D341Med (cell line): ENCODE measurements at regions not wholly inside any gene's neighbourhood (a gene's known extent, or its start where the extent isn't known, plus 50 kb on each side); places are given as distances from the start of the nearest gene placed in this dataset.

ENCODE experiments used
- DNase-seq: peaks from one replicate; pipeline ENCODE4 v3.0.0; 2012; ENCODE audit warnings: low spot score

DNA sequence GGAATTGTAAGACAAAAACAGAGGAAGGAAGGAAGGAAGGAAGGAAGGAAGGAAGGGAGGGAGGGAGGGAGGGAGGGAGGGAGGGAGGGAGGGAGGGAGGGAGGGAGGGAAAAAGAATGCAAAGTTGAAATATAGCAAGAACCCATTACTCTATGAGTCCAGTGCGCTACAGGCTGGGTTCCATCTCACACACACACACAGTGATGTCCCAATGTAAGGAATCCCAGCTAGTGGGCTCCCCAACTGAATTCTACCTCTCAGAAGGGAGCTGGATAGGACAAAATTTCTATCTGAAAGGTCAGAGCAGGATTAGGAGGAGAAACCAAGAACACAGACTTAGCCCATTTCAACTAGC is 173.4 kb downstream of the DAD1 start:
- DNase-seq, result no peak

DNA sequence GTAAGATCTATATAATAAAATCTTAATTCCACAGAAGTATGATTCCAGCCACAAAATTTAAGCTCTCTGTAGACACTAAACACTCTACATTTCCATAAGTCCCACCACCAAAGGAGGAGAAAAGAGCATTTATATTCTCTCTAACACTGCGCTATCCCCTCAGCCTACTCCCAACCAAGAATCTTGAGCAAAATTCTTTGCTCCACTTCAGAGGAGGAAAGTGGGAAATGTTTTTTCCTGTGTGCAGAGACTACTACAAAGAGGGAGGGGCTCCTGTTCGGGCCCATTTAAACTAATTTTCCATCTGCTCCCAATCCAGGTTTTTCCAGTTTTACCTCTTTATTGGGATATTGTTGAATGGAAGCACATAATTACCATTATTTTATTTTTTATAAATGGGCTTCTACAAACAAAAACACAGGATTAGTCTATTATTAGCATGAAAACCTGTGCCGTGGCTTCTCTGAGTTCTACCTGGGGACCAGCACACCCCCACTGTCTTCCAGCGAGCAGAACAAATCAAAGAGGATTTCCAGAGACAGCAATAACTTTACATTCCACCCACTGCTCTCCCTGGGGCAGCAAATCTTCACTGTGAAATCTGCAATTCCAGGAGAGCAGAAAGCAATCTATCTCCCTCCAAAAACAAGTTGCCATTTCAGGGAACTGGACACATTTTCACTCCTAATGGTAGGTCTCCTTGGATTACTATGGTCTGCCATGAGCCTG is 174.0 kb downstream of the DAD1 start:
- no peak for DNase-seq

DNA sequence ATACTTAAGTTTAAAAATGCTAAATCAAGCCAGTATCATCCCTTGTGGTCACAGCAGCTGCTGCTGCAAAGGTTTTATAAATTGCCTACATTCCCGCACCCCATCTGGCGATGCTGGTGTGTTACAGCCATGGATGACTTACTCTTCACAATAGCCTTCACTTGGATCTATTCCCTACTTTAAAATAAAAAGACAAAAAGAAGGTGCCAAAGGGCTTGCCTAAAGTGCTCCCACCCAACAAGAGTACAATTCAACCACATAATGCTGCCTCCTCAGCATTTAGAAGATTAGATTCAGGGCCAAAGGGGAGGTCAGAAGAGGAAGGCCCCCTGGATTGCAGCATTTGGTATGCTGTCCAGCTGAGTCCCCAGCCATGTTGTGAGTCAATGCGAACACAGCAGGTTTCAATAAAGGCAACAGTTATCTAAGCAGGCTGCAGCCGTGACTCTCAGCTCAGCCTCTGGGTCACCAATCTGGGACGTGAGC is 176.1 kb downstream of the DAD1 start:
- no peak for DNase-seq

GRCh38 chr14:22411398-22412055 is 177.5 kb downstream of the DAD1 start:
- no peak for DNase-seq

GRCh38 chr14:22410497-22410896 is 178.5 kb downstream of the DAD1 start:
- no peak for DNase-seq

DNA sequence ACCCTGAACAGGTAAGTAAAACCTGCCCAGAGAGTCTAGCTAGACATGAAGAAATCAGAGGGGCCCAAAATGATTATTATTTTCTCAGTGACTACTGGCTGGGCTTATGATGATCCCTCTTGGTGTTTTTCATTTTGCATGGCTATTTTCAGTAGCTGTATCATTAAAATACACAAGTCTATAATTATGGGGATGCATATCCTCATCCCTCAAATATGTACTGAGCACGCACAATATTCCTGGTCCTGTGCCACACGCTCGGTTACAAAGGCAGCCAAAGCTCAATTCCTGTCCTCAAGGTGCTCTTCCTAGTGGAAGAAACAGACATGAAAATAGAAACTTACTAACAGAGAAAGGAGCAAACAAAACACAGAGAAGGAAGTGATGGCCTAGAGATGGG is 180.0 kb downstream of the DAD1 start:
- no peak for DNase-seq

DNA sequence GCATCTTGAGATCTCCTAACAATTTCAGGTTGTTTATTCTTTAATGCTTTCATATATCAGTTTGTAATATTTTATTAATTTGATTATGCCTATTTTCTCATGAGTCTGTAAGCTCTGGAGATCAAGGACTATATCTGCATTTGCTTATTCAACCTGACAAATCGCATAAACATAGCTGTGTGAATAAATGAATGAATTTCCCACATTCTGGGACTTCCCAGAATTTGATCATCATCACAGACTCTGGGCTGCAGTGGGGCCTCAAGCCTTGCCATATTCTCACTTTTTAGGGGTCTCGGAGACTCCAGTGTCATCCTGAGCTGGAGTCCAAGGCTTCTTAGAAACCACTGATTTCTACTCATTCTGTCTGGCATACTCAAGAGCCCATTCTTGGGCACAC is 180.5 kb downstream of the DAD1 start:
- no peak for DNase-seq

DNA sequence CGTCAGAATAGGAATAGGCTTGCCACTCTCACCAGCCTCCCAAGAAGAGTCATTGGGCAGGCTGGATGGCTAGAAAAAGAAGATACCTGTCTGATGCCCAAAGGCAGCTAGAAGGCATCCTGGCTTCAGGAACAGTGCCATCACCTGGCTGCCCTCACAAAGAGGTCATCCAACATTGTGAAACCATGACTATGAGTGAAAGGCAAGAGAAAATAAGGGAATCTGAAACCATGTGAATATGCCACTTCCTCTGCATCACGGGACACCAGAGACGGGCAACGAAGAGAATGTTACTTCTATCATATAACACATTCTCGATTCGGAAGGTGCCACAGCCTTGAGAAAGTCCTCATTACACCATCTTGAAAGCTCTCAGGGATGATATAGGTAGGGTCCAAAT is 182.0 kb downstream of the DAD1 start:
- DNase-seq, result no peak

DNA sequence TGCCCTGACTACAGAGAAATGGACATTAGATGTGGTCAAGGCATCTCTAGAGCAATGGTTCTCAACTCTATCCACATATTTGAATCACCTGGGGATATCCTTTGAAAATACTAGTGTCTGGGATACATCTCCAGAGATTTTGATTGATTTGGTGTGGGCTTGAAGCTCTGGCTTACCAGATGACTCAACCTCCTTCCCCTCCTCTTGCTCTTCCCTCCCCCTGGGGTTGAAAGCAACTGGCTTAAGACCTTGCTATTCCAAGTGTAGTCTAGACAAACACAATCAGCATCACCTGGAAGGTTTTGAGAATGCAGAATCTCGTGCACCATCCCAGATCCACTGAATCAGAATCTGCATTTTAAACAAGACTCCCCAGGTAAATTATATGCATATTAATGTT is 183.8 kb downstream of the DAD1 start:
- DNase-seq, result no peak

DNA sequence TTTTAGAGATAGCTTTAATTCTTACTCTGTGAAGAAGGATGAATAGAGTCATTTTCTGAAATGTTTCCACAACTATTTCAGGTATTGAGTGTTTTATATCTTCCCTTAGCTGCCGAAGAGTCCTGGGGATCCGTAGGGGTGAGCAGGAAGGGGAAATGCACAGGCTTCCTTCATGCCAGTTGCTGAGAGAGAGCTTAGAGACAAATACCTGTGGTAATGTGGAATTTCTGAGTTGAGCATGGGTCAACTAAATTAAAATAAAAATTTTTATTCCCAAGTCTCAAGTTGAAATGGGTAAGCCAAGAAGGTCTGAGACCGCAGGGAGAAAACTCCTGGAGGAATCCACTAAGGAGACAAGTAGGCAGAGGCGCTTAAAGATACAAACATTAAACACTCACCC is 185.7 kb downstream of the DAD1 start:
- no peak for DNase-seq

- DNase-seq, result no peak
Observed at GRCh38 chr14:22400655-22401259, 188.3 kb downstream of the DAD1 start.

- DNase-seq, result no peak
Observed at GRCh38 chr14:22399776-22400175, 189.2 kb downstream of the DAD1 start.

- DNase-seq, result no peak
Observed at GRCh38 chr14:22397221-22397737, 191.7 kb downstream of the DAD1 start.

GRCh38 chr14:22395803-22396202 is 193.2 kb downstream of the DAD1 start:
- DNase-seq, result no peak

DNA sequence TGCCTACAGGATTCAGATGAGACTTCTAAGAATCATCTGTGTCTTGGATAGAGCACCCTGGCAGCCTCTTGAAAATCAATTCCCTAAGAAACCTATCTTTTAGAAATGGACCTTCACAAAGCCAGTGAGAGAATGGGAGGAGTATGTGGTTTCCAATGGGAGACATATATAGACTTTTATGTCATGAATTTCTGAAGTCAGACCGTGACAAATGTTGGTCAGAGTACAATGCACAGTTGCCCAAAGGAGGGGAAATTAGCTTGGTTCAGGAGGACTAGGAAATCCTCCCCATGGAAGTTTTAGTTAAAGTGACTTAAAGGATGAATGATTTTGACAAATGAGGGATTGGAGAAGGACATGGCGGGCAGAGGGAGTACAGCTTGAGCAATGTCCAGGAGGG is 194.4 kb downstream of the DAD1 start:
- no peak for DNase-seq

DNA sequence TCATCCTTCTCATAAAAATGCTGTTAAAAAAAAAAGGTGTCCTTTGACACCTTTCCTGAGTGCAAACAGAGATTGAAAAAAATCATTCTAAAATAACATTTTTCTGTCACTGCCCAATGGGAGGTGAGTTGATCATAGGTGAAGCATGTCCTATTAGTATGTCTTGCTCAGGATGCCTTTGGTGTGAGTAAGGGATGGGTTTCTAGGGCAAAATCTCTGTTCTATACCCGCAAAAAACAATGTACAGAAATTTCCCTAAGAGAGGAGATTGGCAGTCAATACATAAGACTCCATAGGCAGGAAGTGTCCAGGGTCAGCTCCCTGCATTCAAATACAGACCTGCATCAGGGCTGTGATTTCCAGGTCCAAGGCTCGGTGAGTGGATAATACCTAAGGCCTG is 195.2 kb downstream of the DAD1 start:
- DNase-seq, result no peak

DNA sequence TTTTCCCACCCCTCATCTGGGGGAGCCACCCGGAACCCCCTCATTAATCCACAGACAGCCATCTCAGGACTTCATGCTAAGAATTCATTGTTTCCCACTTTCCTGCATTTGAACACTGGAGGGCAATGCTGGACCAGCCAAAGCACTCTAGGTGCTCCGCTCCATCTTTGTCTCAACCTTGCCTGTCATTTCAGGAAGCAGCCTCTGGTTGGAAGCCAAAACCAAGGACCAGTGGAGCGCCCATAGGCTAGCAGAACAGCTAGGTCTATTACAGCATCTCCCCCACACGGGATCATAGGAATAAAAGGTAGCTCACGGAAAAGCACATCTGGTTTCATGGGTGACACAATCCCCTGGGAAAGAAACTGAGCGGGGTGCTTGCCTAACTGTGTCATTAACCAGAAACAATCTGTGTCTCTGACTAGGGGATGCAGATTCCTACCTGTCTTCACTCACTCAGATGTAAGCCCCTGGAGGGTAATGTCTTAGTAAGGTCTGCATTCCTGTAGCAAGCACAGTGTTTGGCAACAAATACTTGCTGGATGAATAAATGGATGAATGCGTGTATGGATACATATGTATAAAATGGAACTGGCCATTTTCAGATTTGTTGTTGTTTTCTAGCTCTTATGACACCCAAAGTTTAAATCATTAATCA is 197.0 kb downstream of the DAD1 start:
- DNase-seq, result peak; percentile 72

- no peak for DNase-seq
Observed at GRCh38 chr14:22390824-22391461, 198.1 kb downstream of the DAD1 start.

- DNase-seq, result no peak
Observed at GRCh38 chr14:22390195-22390594, 198.8 kb downstream of the DAD1 start.

DNA sequence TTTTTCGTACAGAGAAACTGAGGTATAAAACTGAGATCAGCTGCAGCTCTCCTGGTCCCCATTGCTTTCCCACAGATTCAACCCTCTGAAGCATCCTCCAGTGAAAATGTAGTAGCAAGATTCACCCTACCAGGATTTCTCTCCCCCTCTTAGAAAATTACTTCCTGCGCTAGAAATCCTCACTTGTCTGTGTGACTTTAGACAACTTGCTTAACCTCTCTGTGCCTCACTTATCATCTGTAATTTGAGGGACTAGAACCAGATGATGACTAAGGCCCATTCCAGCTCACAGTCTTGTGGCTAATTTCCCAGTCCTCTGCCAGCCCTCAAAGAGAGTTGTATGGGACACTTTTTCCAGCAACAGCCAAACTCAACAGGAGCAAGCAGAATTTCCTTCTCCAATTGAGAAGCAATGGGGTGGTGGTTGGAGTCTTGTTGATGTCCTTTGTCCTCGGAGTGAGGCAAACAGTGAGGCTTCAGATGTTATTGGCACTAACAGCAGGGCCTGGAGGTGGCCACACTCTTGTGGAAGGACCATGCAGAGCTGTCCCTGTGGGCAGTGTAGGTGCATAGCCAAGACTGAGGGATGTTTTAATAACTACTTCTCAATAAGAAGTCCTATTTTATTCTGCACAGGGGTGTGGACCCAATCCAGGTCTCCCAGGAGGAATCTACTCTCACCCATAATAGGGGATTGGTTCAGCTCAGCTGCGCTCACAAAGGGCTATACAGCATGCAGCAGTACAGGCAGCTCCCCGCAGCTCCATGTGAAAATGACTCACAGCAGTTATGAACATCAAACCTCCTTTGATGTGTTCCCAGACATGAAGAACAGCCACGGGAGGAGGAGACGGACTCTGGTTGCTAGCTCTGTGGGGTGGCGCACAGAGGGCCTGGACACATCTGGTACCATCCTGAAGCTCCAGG is 200.1 kb downstream of the DAD1 start:
- DNase-seq, result no peak

- peak; percentile 38 for DNase-seq
Observed at GRCh38 chr14:22387776-22388241, 201.2 kb downstream of the DAD1 start.
